Keratinocyte (primary cell): ENCODE measurements at regions not wholly inside any gene's neighbourhood (a gene's known extent, or its start where the extent isn't known, plus 50 kb on each side); places are given as distances from the start of the nearest gene placed in this dataset.
"Not testable (repeated sequence)": the region's sequence is repeated elsewhere in the genome, so short reads cannot be mapped to it uniquely, and the experiment has no call there.

Source experiments
- DNase-seq: peaks from one replicate; pipeline ENCODE4 v3.0.0-alpha.2; 2011; ENCODE audit warnings: low read depth, missing footprints, low spot score
- FAIRE-seq: peaks from 2 replicates; lab custom pipeline; 2011; peaks lifted over from hg19 to GRCh38; lab: Jason Lieb, UNC
- H2AFZ ChIP-seq: 2 replicates; pipeline ENCODE4 v1.6.0; 2012; ENCODE audit warnings: low read length, control low read depth, inconsistent platforms; ENCODE audit not compliant: control insufficient read depth
- H3K27ac ChIP-seq: 2 replicates; pipeline ENCODE4 v1.5.1; 2011; ENCODE audit warnings: low read length; ENCODE audit not compliant: control insufficient read depth, insufficient read depth
- H3K27me3 ChIP-seq: 3 replicates; pipeline ENCODE4 v1.6.0; 2011; ENCODE audit warnings: low read length; ENCODE audit not compliant: control insufficient read depth, insufficient read depth; ENCODE audit errors: extremely low read depth
- H3K36me3 ChIP-seq, 2 experiments: 2 replicates in 1 of 2; 3 replicates in 1 of 2; pipeline ENCODE4 v1.5.1; 2011; ENCODE audit warnings: low read length in 2 of 2, mild to moderate bottlenecking in 1 of 2; ENCODE audit not compliant: control insufficient read depth in 2 of 2, insufficient read depth in 2 of 2; ENCODE audit errors: extremely low read depth in 1 of 2
- H3K4me1 ChIP-seq: 3 replicates; pipeline ENCODE4 v1.5.1; 2011; ENCODE audit warnings: low read length; ENCODE audit not compliant: control insufficient read depth, insufficient read depth; ENCODE audit errors: extremely low read depth
- H3K4me2 ChIP-seq: 3 replicates; pipeline ENCODE4 v1.6.0; 2011; ENCODE audit warnings: low read depth, low read length; ENCODE audit not compliant: control insufficient read depth, insufficient read depth; ENCODE audit errors: extremely low read depth
- H3K4me3 ChIP-seq, 3 experiments: fragments of 200-600 bp in 1 of 3; sonication (generic) in 1 of 3; 2 replicates in 2 of 3; 3 replicates in 1 of 3; pipeline ENCODE4 v1.5.1; 2011 to 2016; ENCODE audit warnings: low read length in 3 of 3, mild to moderate bottlenecking in 3 of 3, control low read depth in 2 of 3, inconsistent platforms in 1 of 3, low read depth in 1 of 3, mixed read lengths in 1 of 3, mixed run types in 1 of 3, moderate library complexity in 1 of 3; ENCODE audit not compliant: control insufficient read depth in 2 of 3, insufficient read depth in 2 of 3; ENCODE audit errors: extremely low read depth in 1 of 3
- H3K79me2 ChIP-seq: 2 replicates; pipeline ENCODE4 v1.6.0; 2012; ENCODE audit warnings: low read length; ENCODE audit not compliant: control insufficient read depth, insufficient read depth
- H3K9ac ChIP-seq: 3 replicates; pipeline ENCODE4 v1.6.0; 2011; ENCODE audit warnings: low read length; ENCODE audit not compliant: control insufficient read depth, insufficient read depth; ENCODE audit errors: extremely low read depth
- H3K9me1 ChIP-seq: 3 replicates; pipeline ENCODE4 v1.6.0; 2011; ENCODE audit warnings: low read length; ENCODE audit not compliant: control insufficient read depth, insufficient read depth; ENCODE audit errors: extremely low read depth
- H3K9me3 ChIP-seq: 2 replicates; pipeline ENCODE4 v1.5.1; 2012; ENCODE audit warnings: low read depth, low read length; ENCODE audit not compliant: control insufficient read depth
- H4K20me1 ChIP-seq: 3 replicates; pipeline ENCODE4 v1.6.0; 2011; ENCODE audit warnings: low read length; ENCODE audit not compliant: control insufficient read depth, insufficient read depth; ENCODE audit errors: extremely low read depth
- CTCF ChIP-seq, 3 experiments: IDR thresholded peaks in 1 of 3; conservative IDR thresholded peaks in 1 of 3; optimal IDR thresholded peaks in 1 of 3; 2 replicates in 2 of 3; 3 replicates in 1 of 3; pipeline versions ENCODE3 to v1.5.1; 2011; ENCODE audit warnings: low read length in 3 of 3, mild to moderate bottlenecking in 3 of 3, moderate library complexity in 2 of 3, control low read depth in 1 of 3, inconsistent platforms in 1 of 3; ENCODE audit not compliant: insufficient read depth in 2 of 3; ENCODE audit errors: extremely low read depth in 1 of 3
- EZH2 ChIP-seq: IDR thresholded peaks from one replicate; pipeline ENCODE4 v1.6.1; 2012; ENCODE audit warnings: inconsistent platforms, mild to moderate bottlenecking, low read length, moderate library complexity
- dilution Hi-C: fragments of 300-500 bp; cut with MboI; formaldehyde crosslinking; loops from one replicate; pipeline ENCODE4 v1.7.0; 2020; ENCODE audit warnings: low sequenced_read_pairs; ENCODE audit not compliant: extremely low pct_ligation_motif_present

DNA sequence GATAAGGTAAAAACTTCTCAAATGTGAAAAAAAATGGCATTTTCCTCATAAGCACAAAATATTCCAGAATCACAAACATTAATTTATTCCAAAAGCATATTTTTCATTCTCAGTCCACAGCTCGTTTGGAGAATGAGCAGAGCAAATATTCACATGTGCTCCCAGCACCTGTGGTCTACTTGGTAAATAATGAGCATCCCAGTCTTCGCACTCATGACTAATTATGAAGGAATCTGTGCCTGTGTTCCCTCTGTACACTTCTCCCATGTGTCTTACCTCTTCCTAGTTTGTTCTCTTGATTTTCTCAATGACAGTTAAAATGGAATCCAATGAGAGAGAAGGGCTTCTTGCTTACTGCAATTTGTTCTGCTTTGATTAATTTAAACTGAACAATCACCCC is 671.0 kb upstream of the SOX11 start:
- Histone ChIP-seq H3K9ac (no peak overlapping the region), H3K79me2 (no peaks in the 10 kb centered on the region), H2AFZ (no peak overlapping the region), H3K27me3 (no peaks in the 10 kb centered on the region), H3K4me2 (no peak overlapping the region), H3K4me1 (no peaks in the 10 kb centered on the region), H3K9me1 (no peaks in the 10 kb centered on the region), H3K36me3 (no peaks in the 10 kb centered on the region), H3K9me3 (peaks cover 11% of the 10 kb centered on the region), H3K4me3 (no peak overlapping the region), H3K27ac (no peak overlapping the region), H4K20me1 (no peaks in the 10 kb centered on the region)
- FAIRE-seq (no peak), DNase-seq (no peak)
- dilution Hi-C loops = no loop called here
- no peak for TF ChIP-seq CTCF (optimal IDR thresholded peaks at IDR 0.05 in 1 of 3, IDR thresholded peaks at IDR 0.05 in 1 of 3, conservative IDR thresholded peaks at IDR 0.05 in 1 of 3; ENCODE audit: extremely low read depth in 1 of 3, insufficient read depth in 2 of 3, low read length in 3 of 3)
- no peak for TF ChIP-seq EZH2

GRCh38 chr2:5022061-5022460 is 670.1 kb upstream of the SOX11 start:
- Histone ChIP-seq H3K36me3 (no peaks in the 10 kb centered on the region), H3K9me3 (peaks cover 11% of the 10 kb centered on the region), H3K4me2 (no peak overlapping the region), H2AFZ (no peak overlapping the region), H3K4me3 (no peak overlapping the region), H3K4me1 (no peaks in the 10 kb centered on the region), H3K9ac (no peak overlapping the region), H3K79me2 (no peaks in the 10 kb centered on the region), H3K27me3 (no peaks in the 10 kb centered on the region), H3K9me1 (no peaks in the 10 kb centered on the region), H4K20me1 (no peaks in the 10 kb centered on the region), H3K27ac (no peak overlapping the region)
- dilution Hi-C loops = no loop called here
- no peak for TF ChIP-seq CTCF (optimal IDR thresholded peaks at IDR 0.05 in 1 of 3, IDR thresholded peaks at IDR 0.05 in 1 of 3, conservative IDR thresholded peaks at IDR 0.05 in 1 of 3; ENCODE audit: extremely low read depth in 1 of 3, insufficient read depth in 2 of 3, low read length in 3 of 3)
- no peak for TF ChIP-seq EZH2
- FAIRE-seq (no peak), DNase-seq (no peak)

GRCh38 chr2:5022708-5023635 is 669.2 kb upstream of the SOX11 start:
- H3K9me1 ChIP-seq, H3K4me2 ChIP-seq: not testable (repeated sequence)
- FAIRE-seq = peak; percentile 58

More at GRCh38 chr2:5022708-5023635, 669.2 kb upstream of the SOX11 start:
- H3K79me2 ChIP-seq, DNase-seq, H3K36me3 ChIP-seq, H3K9ac ChIP-seq, H2AFZ ChIP-seq, H3K27ac ChIP-seq, dilution Hi-C loops, H3K27me3 ChIP-seq, H4K20me1 ChIP-seq, H3K4me1 ChIP-seq, H3K4me3 ChIP-seq: not testable (repeated sequence)
- peaks cover 11% of the 10 kb centered on the region for H3K9me3 ChIP-seq
